ENCODE measurements at regions not wholly inside any gene's neighbourhood (a gene's known extent, or its start where the extent isn't known, plus 50 kb on each side); places are given as distances from the start of the nearest gene placed in this dataset.
"Not testable (repeated sequence)": the region's sequence is repeated elsewhere in the genome, so short reads cannot be mapped to it uniquely, and the experiment has no call there.

DNA sequence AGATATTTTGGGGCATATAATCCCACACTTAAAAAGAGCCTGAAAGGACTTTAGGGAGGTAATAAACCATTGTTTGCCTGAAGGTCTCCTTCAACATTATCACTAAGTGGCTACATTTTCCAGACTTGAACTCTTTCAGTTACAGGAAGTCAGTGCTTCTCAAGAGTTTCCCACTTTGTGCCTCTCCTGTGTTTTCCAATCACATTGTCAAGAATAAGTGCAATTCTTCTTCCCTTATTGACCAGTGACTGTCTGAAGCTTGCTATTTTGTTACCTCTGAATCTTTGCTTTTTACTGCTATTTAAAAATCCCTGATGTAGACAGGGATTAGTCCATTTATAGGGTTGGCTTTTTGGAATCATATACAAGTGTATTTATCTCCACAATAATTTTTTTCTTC, 346.7 kb upstream of the ANKRD30A start:
- CTCF ChIA-PET: interaction anchor here (1.0 to 1.6 kb wide), 3 partner anchors 1142 to 1146 kb away, joined by 4 to 8 read pairs (median 5); no protein-coding TSS in a partner anchor
- H3K27ac ChIP-seq: no peak overlapping the region
- TF ChIP-seq, protein P1, sequence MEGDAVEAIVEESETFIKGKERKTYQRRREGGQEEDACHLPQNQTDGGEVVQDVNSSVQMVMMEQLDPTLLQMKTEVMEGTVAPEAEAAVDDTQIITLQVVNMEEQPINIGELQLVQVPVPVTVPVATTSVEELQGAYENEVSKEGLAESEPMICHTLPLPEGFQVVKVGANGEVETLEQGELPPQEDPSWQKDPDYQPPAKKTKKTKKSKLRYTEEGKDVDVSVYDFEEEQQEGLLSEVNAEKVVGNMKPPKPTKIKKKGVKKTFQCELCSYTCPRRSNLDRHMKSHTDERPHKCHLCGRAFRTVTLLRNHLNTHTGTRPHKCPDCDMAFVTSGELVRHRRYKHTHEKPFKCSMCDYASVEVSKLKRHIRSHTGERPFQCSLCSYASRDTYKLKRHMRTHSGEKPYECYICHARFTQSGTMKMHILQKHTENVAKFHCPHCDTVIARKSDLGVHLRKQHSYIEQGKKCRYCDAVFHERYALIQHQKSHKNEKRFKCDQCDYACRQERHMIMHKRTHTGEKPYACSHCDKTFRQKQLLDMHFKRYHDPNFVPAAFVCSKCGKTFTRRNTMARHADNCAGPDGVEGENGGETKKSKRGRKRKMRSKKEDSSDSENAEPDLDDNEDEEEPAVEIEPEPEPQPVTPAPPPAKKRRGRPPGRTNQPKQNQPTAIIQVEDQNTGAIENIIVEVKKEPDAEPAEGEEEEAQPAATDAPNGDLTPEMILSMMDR (conservative IDR thresholded peaks at IDR 0.05; ENCODE audit: low read depth): no peak
- no peak for DNase-seq (ENCODE audit: low spot score)
- POLR2A ChIA-PET (ENCODE audit: low non-redundant PET): no interaction called here

DNA sequence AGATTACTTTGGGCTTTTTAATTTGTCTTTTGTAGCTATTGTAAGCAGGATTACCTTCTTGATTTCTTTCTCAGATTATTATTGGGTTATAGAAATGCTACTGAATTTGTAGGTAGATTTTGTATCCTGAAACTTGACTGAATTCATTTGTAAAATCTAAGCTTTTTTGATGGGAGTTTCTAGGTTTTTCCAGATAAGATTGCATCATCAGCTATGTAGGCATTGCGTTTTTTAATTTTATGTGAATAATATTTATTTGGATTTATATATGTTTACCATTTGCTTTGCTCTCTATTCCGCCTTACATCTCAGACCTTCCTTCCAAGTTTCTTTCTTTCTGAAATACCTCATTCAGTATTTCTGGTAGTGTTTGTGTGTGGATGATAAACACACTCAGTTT, 351.7 kb upstream of the ANKRD30A start:
- TF ChIP-seq, protein P1 (conservative IDR thresholded peaks at IDR 0.05; ENCODE audit: low read depth): no peak

DNA sequence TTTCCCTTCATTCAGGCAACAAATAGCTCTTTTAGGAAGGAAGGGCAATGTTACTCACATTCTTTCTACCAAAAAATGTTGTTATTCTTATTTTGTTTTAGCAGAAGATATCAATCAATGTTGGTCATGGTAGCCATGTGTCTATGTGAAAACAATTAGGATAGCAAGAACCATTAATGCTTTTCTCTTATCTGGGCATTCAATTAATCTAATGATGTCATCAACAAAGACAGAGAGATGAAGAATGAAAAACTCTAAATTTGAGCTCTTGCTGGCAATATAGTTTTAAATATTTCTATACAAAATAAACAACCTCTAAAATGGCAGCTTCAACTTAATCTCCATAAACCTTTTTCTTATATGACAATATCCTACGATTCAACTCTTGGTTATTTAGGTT, 353.7 kb upstream of the ANKRD30A start:
- POLR2A ChIA-PET (ENCODE audit: low non-redundant PET): no interaction called here
- no peak for DNase-seq (ENCODE audit: low spot score)
- no peak overlapping the region for H3K27ac ChIP-seq
- CTCF ChIA-PET: interaction anchor here (0.6 kb wide), 2 partner anchors 66 to 1133 kb away, joined by 4 read pairs; no protein-coding TSS in a partner anchor
- TF ChIP-seq, protein P1 (conservative IDR thresholded peaks at IDR 0.05; ENCODE audit: low read depth): no peak

More for the DNA sequence above, 351.7 kb upstream of the ANKRD30A start:
- H3K27ac ChIP-seq: no peak overlapping the region
- POLR2A ChIA-PET (ENCODE audit: low non-redundant PET): no interaction called here
- no peak for DNase-seq (ENCODE audit: low spot score)
- CTCF ChIA-PET: no interaction called here

DNA sequence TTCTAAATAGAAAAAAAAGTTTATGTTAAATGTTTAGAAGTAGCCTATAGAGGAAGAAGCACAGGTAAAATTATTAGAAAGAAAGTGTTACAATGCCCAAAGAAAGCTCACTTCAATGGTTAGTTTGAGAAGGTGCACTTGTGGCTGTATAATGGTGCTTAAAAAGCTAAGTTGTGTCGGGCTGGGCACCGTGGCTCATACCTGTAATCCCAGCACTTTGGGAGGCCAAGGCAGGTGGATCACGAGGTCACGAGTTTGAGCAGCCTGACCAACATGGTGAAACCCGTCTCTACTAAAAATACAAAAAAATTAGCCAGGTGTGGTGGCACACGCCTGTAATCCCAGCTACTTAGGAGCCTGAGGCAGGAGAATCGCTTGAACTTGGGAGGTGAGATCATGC, 355.7 kb upstream of the ANKRD30A start:
- POLR2A ChIA-PET (ENCODE audit: low non-redundant PET); DNase-seq (ENCODE audit: low spot score); H3K27ac ChIP-seq: not testable (repeated sequence)
- CTCF ChIA-PET: interaction anchor here (0.8 kb wide), 1 partner anchor 10 kb away, joined by 3 read pairs; no protein-coding TSS in a partner anchor

DNA sequence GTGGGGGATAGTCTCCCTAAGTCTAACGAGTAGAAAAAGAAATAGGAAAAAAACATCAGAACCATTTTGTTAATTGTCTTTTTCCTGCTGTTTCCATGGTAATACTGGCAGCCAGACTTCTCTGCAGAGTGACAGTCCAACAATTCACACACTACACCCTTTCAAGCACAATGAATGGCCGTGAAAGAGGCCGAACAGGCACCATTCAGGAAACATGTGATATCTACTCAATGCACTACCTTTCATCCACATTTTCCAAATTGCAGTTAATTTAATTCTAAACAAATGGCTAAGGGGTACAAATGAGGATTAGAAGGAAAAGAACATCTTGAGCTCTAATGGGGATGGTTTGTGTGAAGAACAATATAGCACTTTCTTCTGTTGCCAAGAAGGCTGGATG, 358.5 kb upstream of the ANKRD30A start:
- TF ChIP-seq, protein P1 (conservative IDR thresholded peaks at IDR 0.05; ENCODE audit: low read depth): no peak
- no peak for DNase-seq (ENCODE audit: low spot score)
- no peak overlapping the region for H3K27ac ChIP-seq
- ChIA-PET POLR2A (ENCODE audit: low non-redundant PET) (no interaction called here), CTCF (no interaction called here)

DNA sequence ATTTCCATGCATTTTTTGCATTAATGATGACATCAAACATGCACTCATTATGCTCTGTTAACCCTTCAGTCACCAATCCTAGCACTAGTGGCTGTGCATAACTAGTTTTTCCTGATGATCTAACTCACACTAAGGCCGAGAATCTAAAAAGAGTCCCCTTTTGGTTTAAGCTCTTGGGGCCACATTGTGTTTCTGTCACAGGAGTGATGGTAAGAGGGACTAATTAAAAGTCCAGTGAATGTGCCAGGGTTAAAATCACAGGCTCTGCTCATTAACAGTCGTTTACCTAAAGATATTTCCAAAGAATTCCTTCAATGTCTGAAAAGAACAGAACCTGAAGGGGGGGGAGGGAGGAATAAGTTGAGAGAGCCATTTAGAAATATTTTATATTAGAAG, 359.0 kb upstream of the ANKRD30A start:
- no peak for DNase-seq (ENCODE audit: low spot score)
- no peak overlapping the region for H3K27ac ChIP-seq
- POLR2A ChIA-PET (ENCODE audit: low non-redundant PET): no interaction called here
- TF ChIP-seq, protein P1 (conservative IDR thresholded peaks at IDR 0.05; ENCODE audit: low read depth): no peak
- CTCF ChIA-PET: no interaction called here

DNA sequence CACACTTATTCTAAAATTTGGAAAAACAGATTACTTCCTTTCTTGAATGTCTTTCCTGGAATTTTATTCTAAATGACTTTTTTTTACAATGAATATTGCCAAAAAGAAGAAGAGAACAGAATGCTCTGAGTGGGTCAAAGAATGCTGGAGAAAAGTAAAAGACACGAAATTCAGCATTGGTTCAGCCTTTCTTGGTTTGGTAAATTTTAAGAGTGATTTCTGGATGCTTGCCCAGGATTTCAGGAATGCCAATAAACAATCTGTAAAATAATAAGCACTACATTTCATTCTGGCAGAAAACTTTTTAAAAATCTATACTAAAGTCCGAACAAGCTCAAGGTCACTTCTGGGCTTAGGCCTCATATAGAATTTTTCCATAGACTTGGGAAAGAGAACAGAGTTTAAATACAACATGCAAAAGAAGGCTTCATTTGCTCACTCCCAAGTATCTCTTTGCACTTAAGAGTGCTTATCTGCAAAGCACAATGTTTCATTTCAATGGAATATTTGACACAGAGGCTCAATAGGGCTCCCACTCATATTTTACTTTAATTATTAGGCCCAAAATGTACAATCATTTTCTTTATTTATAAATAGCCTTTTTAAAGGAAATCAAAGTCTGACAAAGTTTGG, 359.5 kb upstream of the ANKRD30A start:
- TF ChIP-seq, protein P1 (conservative IDR thresholded peaks at IDR 0.05; ENCODE audit: low read depth): no peak
- no peak overlapping the region for H3K27ac ChIP-seq
- DNase-seq (ENCODE audit: low spot score): no peak
- ChIA-PET CTCF (no interaction called here), POLR2A (ENCODE audit: low non-redundant PET) (no interaction called here)

Data from RWPE1 (cell line).